Fibroblast of the conjunctiva (primary cell): ENCODE measurements at regions not wholly inside any gene's neighbourhood (a gene's known extent, or its start where the extent isn't known, plus 50 kb on each side); places are given as distances from the start of the nearest gene placed in this dataset.

Experiments used
- DNase-seq: peaks from one replicate; pipeline ENCODE4 v3.0.0-alpha.2; 2010; ENCODE audit warnings: low read depth

DNA sequence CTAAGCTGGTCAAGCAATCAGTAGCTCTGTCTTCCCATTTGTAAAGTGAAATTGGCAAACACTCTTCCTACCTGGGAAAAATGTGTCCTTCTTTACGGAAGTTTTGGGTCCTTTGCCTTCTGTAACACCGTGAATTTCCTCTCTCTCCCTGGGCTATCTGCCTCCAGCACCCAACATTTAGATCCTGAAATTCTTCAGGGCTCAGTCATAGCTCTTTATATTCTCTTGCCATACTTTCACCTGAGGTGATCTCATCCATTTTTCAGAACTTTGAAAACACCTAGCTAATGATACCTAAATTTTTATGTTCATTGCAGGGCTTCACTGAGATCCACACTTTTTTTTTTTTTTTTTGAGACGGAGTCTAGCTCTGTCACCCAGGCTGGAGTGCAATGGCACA, 1042.2 kb downstream of the DIAPH3 start:
- DNase-seq = no peak

DNA sequence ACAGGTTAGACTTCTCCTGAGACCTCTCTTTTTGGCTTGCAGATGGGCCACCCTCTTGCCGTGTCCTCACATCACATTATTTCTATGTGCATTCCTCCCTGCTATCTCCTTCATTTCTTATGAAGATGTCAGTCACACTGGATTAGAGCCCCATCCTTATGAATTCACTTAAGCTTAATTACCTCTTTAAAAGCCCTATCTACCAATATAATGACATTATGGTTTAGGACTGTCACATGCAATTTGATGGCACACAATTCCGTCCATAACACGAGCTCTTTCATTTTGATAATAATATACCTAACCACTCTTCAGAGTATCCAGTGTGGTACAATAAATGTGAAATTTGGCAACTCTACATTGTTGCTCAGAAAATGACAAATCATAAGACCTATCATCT, 1037.3 kb downstream of the DIAPH3 start:
- DNase-seq = no peak

DNA sequence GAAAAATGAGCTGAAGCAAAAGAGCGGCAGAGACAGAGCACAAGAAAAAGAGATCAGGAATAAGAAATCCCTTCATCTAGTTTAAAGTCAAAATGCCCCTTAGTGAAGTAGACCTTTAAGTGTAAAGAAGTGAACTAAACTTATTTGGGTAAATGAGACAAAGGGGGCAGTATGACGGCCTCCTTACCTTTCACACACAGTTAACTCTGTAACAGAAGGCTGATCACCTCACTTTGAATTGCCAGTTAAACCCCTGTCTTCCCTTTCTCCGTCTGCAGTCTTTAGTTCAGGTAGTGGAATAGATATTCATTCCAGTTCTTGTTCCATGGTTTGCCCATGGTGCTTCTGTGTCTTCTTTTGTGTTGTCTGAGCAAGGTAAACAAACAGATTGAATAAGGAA, 1029.8 kb downstream of the DIAPH3 start:
- DNase-seq = no peak

DNA sequence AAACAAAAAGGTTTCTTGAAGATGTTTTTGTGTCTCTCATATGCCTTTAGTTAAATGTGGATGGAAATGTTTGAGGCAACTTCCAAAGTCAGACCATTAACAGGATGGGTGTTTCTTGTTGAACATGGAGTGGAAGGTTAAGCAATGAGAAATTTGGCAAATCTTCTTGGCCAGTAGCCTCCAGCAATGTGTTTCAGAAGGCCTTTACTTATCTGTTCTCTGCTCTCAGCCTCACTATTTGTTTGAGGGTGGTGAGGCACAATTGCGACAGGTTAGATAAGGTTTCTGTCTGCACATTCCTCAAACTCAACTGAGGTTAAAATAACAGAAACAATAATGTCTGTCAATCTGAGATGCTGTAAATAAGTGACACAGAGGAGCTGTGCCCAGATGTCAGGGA, 1019.0 kb downstream of the DIAPH3 start:
- DNase-seq = no peak

DNA sequence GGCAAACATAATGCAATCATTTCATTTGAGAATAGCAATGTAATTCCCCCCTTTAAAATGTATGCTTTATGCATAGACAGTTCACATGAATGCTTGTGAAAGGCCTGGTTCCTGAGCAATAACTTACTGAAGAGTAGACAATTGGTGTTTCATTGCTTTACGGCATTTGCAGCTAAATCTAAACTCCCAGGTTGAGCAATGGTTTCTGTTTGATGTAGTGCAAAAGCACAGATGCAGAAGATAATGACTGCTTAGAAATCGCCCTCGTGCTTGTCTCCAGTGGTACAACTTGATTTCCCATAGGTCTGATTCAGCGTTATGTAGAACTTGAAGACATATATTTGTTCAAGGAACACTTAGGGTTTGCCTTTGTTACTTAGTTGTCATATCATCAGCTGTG, 1018.3 kb downstream of the DIAPH3 start:
- no peak for DNase-seq

DNA sequence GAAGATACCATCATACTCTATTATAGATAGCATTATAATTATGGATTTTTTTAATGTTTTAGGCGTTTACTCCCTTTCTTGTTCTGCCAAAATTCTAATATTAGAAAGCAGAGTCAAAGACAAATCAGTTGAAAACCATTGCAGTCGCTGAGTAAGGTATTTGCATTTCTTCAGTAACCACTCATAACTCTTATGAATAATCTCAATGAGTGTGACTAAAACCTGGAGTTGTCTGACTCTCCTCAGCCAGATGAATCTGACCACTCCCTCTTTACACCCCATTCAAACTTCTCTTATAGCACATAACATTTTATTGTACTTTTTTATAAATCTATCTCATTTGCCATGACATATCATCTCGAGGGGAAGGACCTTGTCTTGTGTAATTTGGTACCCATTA, 1006.5 kb downstream of the DIAPH3 start:
- DNase-seq = no peak

DNA sequence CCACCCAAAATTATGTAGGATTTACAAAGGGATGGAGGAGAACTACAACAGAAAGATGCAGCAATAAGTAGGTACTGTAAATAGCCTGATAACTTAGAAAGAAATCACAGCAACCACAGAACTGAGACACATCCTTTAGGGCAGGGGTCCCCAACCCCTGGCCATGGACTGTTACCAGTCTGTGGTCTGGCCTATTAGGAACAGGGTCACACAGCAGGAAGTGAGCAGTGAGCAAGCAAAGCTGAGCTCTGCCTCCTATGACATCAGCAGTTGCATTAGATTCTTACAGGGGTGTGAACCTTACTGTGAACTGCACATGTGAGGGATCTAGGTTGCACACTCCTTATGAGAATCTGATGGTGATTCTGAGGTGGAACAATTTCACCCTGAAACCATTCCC, 997.6 kb downstream of the DIAPH3 start:
- DNase-seq = no peak

DNA sequence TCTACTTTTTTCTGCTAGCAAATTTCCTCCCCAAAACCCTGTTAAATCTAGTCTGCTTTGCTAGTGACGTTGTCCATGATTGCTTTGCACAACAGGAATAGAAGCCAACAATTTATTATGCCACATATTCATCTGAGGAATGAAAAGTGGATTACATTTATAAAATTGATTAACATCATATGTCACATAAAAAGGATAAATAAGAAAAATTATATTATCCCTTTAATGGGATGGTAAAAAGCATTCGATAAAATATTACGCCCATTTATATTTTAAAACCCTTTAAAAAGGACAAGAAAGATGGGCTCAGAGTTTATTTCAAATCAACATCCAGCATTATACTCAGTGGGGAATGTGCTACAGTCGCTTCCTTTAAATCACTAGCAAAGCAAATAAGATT, 991.7 kb downstream of the DIAPH3 start:
- no peak for DNase-seq

DNA sequence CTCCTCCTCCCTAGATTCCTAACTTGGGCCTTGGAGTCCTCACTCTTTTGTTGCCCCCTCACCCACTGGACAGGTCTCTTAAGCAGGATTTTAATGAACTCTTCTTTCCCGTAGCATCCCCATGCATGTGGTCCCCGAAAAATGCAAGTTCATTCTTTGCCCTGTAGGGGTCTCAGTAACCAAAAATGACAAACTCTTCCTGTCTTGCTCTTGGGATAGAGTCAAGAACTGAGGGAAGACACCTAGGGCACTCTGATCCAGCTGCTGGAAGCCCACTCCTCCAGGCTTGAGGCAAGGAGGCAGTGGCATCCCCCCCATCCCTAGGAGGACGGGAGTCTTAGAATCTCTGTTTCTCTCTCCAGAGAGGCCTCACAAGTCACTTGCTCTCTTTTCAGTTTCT, 987.0 kb downstream of the DIAPH3 start:
- DNase-seq = no peak

DNA sequence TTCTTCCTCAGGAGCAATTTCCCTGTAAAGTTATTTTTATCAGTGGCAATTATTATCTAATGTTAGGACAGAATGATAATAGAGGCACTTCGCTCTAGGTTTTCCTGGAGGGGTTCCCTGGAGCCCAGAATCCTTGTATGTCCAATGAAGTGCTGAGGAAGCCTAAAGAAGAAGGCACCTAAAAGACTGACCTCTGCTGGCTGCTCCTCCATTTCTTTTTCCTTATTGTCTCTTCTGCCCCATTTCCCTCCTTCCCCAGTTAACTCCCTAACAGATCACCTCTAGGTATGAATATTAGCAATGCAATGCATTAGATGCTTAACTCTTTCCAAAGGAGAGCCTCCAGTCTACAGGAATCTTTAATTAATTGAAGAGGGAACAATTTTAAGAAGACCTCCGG, 985.4 kb downstream of the DIAPH3 start:
- no peak for DNase-seq

DNA sequence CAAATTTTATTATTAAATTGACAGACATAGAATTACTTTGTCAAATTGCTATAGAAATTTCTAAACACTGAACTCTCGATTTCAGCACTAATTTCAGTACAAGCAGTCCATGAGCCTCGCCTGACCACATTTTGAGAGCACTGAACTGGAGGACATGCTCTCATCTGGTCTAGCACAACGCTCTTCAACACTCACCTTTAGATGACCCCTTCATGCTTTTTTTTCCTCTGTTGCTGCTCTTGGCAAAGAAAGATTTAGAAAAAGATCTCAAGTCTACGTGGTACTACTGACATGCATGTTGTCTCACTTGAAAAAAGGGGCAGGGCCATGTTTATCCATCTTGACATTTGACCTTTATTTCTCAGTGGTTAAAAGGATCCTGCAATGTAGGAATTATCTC, 981.5 kb downstream of the DIAPH3 start:
- DNase-seq = no peak

DNA sequence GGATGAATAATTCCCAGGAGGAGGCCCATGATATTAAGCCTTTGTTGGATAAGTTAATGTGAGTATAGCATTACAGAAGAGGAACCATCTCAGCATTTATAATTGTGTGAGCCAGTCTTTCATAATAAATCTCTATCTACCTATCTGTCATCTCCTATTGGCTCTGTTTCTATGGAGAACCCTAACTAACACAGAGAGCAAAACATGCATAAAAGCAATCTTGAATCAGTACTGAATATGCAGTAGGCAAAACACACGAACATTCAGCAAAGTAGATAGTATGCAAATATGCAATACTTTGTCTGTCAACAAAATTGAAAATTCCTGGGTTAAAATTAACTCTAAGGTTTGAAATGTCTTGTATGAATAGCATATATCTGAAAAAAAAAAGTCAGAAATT, 966.3 kb downstream of the DIAPH3 start:
- DNase-seq = no peak

DNA sequence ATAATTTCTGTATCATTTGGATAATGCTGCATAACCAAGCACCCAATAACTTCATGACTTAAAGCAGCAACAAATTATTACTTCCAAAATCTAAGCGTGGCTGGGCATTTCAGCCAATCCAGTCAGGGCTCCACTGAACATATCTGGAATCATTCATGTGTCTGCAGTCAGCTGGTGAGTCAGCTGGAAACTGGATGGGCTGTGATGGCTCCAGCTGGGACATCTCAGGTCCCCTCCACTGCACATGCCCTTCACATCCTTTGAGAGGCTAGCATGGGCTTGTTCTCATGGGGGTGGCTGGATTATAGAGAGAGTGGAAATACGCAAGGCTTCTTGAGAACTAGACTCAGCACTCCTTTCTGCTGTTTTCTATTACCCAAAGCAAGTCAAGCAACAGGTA, 961.9 kb downstream of the DIAPH3 start:
- DNase-seq = no peak

DNA sequence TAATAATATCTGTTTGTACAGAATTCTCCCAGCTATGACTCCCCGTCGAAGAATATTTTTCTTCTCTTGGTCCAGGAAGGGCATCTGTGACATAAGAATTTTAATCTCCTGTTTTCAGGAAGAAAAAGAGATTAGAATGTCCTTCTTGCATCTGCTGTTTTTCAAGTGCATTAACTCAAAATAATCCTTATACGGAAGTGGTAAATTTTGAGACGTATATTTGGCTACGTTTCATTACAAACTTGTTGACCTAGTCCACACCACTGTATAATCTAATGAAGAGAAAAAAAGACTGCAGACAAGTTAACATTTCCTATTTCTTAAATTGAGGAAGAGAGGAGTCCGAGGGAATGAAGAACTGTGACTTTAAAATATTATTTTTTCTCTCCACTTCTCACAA, 959.9 kb downstream of the DIAPH3 start:
- DNase-seq = no peak

DNA sequence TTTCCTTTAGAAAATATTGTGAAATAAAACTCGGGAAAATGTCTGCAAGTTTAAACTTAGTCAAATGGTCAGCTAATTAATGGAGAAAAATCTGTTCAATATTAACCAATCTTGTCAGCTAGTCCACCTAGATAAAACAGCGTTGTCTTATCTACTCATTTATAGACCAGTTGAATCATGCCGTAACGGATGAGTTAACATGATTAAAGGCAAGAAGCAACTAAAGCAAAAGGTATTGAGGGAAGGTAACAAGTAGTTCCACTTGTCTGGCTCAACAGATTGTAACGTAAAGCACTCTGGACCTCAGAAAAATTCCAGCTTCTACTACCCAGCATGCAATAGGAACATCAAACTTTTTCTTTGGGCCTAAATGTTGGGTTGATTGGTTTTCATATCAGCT, 958.2 kb downstream of the DIAPH3 start:
- no peak for DNase-seq

DNA sequence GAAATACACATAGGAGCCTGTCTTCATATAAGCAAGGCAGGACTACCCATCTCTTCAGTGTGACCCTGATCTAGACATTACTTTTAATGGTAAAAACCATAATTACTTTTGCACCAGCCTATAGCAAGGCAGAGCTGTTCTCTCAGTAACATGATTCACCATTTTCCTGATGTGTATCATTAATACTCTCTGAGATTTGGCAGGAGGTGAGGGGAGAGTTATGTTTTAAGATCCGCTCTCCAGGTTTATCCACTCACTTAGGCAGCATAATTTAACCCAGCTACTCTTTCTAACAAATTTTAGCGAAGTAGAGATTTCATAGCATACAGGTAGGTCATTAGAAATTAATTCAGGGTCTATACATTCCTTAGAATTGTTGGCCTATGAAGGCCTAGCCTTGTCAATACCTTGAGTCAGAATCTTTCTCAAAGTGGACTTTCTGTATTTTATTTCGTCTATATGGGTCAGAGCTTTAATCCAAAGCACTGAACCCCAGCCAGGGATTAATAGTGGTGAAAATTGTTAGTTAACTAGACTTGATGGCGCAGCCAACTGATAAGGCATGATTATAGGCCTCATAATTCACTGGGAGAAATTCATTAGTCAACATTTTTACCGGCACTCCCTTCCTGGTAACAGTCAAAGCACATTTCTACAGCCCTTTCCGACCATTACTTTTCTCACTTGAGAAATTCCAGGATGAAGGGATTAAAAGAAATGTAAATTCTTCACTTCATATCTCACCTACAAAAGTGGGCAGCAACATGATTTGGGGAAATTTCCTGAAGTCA, 955.1 kb downstream of the DIAPH3 start:
- DNase-seq = no peak

DNA sequence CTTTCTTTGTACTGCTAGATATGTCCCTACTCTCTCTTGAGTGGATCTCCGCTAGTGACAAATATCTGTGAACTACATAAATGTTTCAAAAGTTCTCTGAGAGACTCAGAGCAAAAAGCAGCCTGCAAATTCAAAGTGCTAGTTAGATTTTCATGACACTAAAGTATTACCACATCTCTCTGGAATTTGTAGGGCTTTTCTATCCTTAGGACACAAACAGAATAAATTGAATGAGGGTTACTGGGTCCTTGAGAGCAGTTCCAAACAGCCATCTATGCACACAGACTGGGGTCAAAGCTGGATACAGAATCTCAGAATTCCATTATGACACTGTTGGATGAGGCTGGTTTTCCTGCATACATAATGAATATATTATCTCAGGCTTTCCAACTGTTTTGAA, 953.2 kb downstream of the DIAPH3 start:
- DNase-seq = no peak

DNA sequence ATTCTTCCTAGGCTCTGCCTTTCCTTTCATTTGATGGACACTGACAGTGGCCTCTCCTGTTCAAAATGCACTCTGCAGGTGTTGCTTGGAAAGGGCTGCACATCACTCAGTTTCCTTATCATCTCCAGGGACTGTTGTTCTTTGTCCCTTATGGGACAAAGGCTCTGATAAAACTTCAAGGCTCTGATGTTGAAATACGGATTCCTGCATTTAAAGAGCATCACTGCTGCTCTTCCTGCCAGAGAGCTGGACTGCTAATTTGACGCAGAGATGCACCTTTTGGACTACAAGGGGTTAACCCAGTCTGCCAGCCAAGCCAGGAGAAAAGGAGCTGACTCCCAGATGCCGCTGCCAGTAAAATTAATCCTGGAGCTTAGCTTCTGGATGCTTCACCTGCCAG, 952.1 kb downstream of the DIAPH3 start:
- DNase-seq = no peak

DNA sequence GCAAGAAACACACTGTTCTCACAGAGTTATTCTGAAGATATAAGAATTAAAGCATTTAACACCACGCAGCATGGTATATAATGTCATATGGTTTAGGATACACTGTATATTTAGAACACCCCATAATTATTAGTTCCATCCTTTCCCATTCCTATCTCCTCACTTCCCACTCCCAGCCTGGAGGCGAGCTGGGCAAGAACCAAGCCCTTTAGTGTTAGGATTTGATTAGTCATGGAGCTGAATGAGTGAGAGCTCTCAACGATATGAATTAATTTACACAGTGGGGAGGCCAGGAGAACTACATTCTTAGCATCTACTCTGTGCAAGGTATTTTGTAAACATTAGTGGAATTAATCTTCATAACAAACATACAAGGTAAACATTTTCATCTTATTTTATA, 934.3 kb downstream of the DIAPH3 start:
- no peak for DNase-seq

DNA sequence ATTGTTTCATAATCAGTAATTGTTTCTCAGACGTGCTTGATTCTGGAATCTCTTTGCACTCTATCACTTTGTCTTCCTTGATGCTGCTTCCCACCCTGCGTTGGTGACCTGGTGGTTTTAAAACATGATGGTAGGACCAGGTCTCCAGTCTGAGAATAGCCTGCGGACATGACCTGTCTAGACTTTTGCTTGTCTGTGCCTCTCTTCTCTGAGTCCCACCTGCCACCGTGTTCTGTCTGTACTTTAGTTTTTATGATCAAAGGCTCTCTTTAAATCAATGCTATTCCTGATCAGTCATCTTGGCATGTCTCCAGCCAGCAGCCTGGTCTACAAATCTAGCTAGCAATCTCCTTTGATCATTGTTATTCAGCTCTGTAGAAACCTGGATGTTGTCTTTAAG, 933.9 kb downstream of the DIAPH3 start:
- DNase-seq = no peak

DNA sequence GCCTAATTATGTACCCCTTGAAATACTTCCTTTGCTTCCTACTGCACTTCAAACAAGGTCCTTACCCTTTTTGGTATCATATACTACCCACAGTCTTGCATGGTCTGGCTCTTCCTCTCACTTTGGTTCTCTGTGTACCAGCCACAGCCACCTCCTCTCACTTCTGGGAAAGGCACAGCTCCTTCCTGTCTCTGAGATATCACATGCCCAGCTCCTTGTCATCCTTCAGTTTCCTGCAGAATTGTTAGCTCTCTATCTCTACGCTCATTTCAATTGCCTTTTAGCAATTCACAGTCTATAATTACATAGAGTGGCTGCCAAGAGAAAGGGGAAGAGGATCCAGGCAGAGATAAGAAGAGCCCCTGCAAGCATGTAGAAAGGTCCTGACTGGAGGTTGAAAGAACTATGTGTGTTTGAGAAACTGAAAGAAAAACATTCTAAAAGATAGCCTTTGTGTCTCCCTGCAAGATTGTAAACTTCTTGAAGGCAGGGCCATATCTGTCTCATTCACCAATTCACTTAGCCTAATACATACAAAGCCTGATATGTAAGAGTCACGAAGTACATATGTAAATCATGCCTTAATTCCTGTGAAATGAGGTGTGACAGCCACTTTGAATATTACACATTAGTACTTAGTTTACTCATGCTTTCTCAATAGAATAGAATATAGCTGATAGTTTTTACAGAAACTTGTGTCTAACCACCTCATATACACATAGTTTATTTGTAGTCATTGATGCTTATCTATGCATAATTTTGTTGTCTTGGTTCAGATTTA, 933.1 kb downstream of the DIAPH3 start:
- DNase-seq = no peak

DNA sequence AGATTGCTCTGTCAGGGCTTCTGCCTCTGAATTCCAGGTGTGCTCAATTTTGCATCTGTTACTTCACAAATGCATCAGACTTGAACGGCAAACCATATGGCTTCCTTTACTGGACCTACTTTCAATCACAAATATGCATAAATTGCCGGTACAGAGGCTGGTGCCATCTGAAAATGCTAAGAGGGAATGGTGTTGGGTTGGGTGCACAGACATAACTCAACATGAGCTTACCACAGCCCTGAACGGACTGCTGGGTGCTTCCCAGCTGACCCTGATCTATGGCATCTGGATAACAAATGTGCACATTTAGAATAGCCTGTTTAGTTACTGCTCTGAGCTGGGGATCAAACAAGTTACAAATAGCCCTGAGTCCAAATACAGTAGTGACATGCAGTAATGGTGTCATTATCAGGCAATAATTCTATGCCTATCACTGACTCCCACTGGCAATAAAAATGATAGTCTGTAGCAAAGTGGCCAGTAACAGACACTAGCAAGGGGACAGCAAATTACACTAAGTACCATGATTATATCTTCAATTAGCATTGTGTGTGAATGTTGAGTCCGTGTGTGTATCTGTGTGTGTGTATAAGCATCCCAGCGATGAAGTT, 927.3 kb downstream of the DIAPH3 start:
- DNase-seq = no peak

DNA sequence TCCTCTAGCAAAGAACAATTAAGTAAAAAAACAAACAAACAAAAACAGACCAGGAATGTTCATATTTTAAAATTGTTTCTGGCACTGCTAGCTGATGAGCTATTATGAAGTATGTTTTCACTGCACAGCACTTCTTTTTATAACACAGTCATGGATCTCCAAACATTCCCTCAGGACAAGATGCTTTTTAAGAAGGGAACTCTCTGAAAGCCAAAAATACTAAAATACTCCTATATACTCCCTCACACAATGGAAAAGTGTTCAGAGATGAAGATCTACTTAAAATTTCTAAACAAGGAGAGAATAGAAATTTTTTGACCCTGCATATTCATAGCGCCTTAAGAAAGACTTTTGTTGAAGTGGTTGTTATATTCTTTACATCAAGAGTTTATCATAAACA, 926.8 kb downstream of the DIAPH3 start:
- no peak for DNase-seq
